GM23338 (cell line): ENCODE measurements at regions not wholly inside any gene's neighbourhood (a gene's known extent, or its start where the extent isn't known, plus 50 kb on each side); places are given as distances from the start of the nearest gene placed in this dataset.

ENCODE experiments used
- CTCF ChIP-seq, 2 experiments: fragments of 200-600 bp in 1 of 2; sonication (generic) in 1 of 2; conservative IDR thresholded peaks; 2 replicates each; pipeline versions ENCODE4 v1.5.1 to v1.6.1; 2016 to 2017; ENCODE audit warnings: antibody characterized with exemption in 2 of 2, low read depth in 2 of 2, mild to moderate bottlenecking in 2 of 2, moderate library complexity in 1 of 2
- EZH2phosphoT487 ChIP-seq: fragments of 200-600 bp; sonication (generic); IDR thresholded peaks from one replicate; pipeline ENCODE4 v1.8.1; 2018; ENCODE audit warnings: antibody characterized with exemption; ENCODE audit not compliant: unreplicated experiment

GRCh38 chr2:66156171-66156570, 278.8 kb upstream of the MEIS1 start:
- TF ChIP-seq EZH2phosphoT487 (no peak), CTCF (conservative IDR thresholded peaks at IDR 0.05; ENCODE audit: low read depth in 2 of 2) (no peak)
